Calu3 (cell line): ENCODE measurements at regions not wholly inside any gene's neighbourhood (a gene's known extent, or its start where the extent isn't known, plus 50 kb on each side); places are given as distances from the start of the nearest gene placed in this dataset.
"Not testable (repeated sequence)": the region's sequence is repeated elsewhere in the genome, so short reads cannot be mapped to it uniquely, and the experiment has no call there.

Experiments
- BruUV-seq: library from RNA; stranded (reverse); fragments of 400-500 nt; replicated peaks from 2 replicates; lab custom pipeline; 2021; lab: Mats Ljungman, UMichigan
- CTCF ChIA-PET: fragments of 300-600 bp; sonication (Branson Sonifier 250); formaldehyde crosslinking; loops from one replicate; lab custom pipeline; 2022; ENCODE audit warnings: antibody characterized with exemption; lab: Charles Lee
- DNase-seq: peaks from one replicate; pipeline ENCODE4 v3.0.0; 2022
- H3K27ac Mint-ChIP-seq: one replicate; pipeline ENCODE4 v1.8.0; 2022; ENCODE audit warnings: mixed read lengths; ENCODE audit not compliant: unreplicated experiment
- H3K27me3 Mint-ChIP-seq: one replicate; pipeline ENCODE4 v1.8.0; 2022; ENCODE audit warnings: mixed read lengths; ENCODE audit not compliant: unreplicated experiment
- H3K36me3 Mint-ChIP-seq: one replicate; pipeline ENCODE4 v1.8.0; 2022; ENCODE audit warnings: mild to moderate bottlenecking, moderate library complexity, mixed read lengths; ENCODE audit not compliant: insufficient read depth, unreplicated experiment
- H3K4me1 Mint-ChIP-seq: one replicate; pipeline ENCODE4 v1.8.0; 2022; ENCODE audit warnings: mild to moderate bottlenecking, low read depth, mixed read lengths; ENCODE audit not compliant: unreplicated experiment
- H3K4me3 Mint-ChIP-seq: one replicate; pipeline ENCODE4 v1.8.0; 2022; ENCODE audit warnings: mild to moderate bottlenecking, low read depth, moderate library complexity, mixed read lengths; ENCODE audit not compliant: unreplicated experiment
- H3K9me3 Mint-ChIP-seq: one replicate; pipeline ENCODE4 v1.8.0; 2022; ENCODE audit warnings: low read depth, mixed read lengths; ENCODE audit not compliant: unreplicated experiment
- intact Hi-C: fragments of 100-400 bp; cut with micrococcal nuclease; formaldehyde crosslinking; loops from one replicate; pipeline ENCODE4 v1.10.0; 2022; ENCODE audit not compliant: unreplicated experiment
- TF ChIP-seq, protein P1 (sequence below): fragments of 200-600 bp; IDR thresholded peaks from one replicate; pipeline ENCODE4 v1.8.0; 2022; ENCODE audit warnings: antibody characterized with exemption; ENCODE audit not compliant: unreplicated experiment

- Mint-ChIP-seq H3K27me3 (peaks cover 67% of the 10 kb centered on the region), H3K4me1 (no peaks in the 10 kb centered on the region), H3K27ac (no peak overlapping the region), H3K9me3 (no peaks in the 10 kb centered on the region), H3K36me3 (no peaks in the 10 kb centered on the region), H3K4me3 (no peak overlapping the region)
- BruUV-seq: no TSS peak
- DNase-seq: no peak
- intact Hi-C loops: no loop called here
- TF ChIP-seq, protein P1, sequence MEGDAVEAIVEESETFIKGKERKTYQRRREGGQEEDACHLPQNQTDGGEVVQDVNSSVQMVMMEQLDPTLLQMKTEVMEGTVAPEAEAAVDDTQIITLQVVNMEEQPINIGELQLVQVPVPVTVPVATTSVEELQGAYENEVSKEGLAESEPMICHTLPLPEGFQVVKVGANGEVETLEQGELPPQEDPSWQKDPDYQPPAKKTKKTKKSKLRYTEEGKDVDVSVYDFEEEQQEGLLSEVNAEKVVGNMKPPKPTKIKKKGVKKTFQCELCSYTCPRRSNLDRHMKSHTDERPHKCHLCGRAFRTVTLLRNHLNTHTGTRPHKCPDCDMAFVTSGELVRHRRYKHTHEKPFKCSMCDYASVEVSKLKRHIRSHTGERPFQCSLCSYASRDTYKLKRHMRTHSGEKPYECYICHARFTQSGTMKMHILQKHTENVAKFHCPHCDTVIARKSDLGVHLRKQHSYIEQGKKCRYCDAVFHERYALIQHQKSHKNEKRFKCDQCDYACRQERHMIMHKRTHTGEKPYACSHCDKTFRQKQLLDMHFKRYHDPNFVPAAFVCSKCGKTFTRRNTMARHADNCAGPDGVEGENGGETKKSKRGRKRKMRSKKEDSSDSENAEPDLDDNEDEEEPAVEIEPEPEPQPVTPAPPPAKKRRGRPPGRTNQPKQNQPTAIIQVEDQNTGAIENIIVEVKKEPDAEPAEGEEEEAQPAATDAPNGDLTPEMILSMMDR: no peak
- CTCF ChIA-PET: no interaction called here
Observed at GRCh38 chr7:23931633-23932032, 221.6 kb downstream of the STK31 start.

- intact Hi-C loops: loop anchor here (1.0 to 5.0 kb wide), 5 partner anchors 354 to 783 kb away; no protein-coding TSS in a partner anchor
- Mint-ChIP-seq H3K36me3 (no peaks in the 10 kb centered on the region), H3K27ac (no peak overlapping the region), H3K4me3 (no peak overlapping the region), H3K27me3 (peaks cover 62% of the 10 kb centered on the region), H3K9me3 (no peaks in the 10 kb centered on the region), H3K4me1 (no peaks in the 10 kb centered on the region)
- no TSS peak for BruUV-seq
- DNase-seq: no peak
- TF ChIP-seq, protein P1: no peak
- CTCF ChIA-PET: interaction anchor here (0.6 to 1.9 kb wide), 6 partner anchors 47 to 643 kb away, joined by 3 to 17 read pairs (median 4); no protein-coding TSS in a partner anchor
Observed at GRCh38 chr7:23938215-23938614, 228.2 kb downstream of the STK31 start.

GRCh38 chr7:23938937-23939552 lies 229.0 kb downstream of the STK31 start:
- Mint-ChIP-seq H3K4me1 (no peaks in the 10 kb centered on the region), H3K36me3 (no peaks in the 10 kb centered on the region), H3K27ac (no peak overlapping the region), H3K4me3 (no peak overlapping the region), H3K27me3 (peaks cover 64% of the 10 kb centered on the region), H3K9me3 (no peaks in the 10 kb centered on the region)
- intact Hi-C loops: loop anchor here (1.0 to 5.0 kb wide), 5 partner anchors 353 to 782 kb away; no protein-coding TSS in a partner anchor
- peak; percentile 74 for DNase-seq
- CTCF ChIA-PET: interaction anchor here (0.5 to 1.9 kb wide), 15 partner anchors 10 to 642 kb away, joined by 3 to 17 read pairs (median 3); no protein-coding TSS in a partner anchor
- BruUV-seq: no TSS peak
- TF ChIP-seq, protein P1: peak; percentile 79

DNA sequence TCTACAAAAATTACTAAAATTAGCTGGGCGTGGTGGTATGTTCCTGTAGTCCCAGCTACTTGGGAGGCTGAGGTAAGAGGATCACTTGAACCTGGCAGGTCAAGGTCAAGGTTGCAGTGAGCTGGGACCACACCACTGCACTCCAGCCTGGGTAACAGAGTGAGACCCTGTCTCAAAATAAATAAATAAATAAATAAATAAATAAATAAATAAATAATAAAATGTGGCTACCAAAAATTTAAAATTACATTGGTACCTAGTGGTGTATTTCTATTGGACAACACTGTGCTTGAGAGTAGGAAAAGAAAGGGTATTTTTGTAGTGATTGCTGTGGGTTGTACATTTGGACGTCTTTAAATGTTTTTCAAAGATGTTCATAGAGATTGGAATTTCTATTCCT lies 229.7 kb downstream of the STK31 start:
- peaks cover 64% of the 10 kb centered on the region for H3K27me3 Mint-ChIP-seq
- intact Hi-C loops: loop anchor here (2.0 to 5.0 kb wide), 4 partner anchors 353 to 781 kb away; no protein-coding TSS in a partner anchor
- DNase-seq, H3K4me1 Mint-ChIP-seq, H3K9me3 Mint-ChIP-seq, BruUV-seq, H3K4me3 Mint-ChIP-seq, H3K36me3 Mint-ChIP-seq, H3K27ac Mint-ChIP-seq: not testable (repeated sequence)
- CTCF ChIA-PET: interaction anchor here (1.3 to 1.9 kb wide), 3 partner anchors 369 to 442 kb away, joined by 3 to 17 read pairs (median 4); no protein-coding TSS in a partner anchor

DNA sequence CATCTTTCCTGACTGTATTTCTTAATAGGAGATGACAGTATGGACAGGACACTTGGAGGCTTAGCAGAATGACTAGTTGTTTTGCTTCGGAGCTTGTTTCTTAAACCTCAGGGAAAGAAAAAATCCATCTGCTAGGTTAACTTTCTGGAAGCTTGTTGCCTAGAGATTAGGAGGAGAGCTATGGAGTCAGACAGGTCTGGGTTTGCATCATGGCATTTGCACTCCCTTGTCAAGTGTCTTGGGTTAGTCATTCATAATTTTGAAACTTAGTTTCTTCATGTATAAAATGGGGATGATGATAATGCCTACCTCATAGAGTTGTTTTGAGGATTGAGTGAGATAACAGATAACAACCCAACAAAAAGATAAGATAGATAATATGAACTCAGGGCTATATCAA lies 231.5 kb downstream of the STK31 start:
- Mint-ChIP-seq H3K27me3 (peaks cover 64% of the 10 kb centered on the region), H3K9me3 (no peaks in the 10 kb centered on the region), H3K4me3 (no peak overlapping the region), H3K27ac (no peak overlapping the region), H3K4me1 (no peaks in the 10 kb centered on the region), H3K36me3 (no peaks in the 10 kb centered on the region)
- TF ChIP-seq, protein P1: no peak
- BruUV-seq: no TSS peak
- CTCF ChIA-PET: no interaction called here
- DNase-seq: no peak
- intact Hi-C loops: no loop called here
